GM11168 (cell line): ENCODE measurements at regions not wholly inside any gene's neighbourhood (a gene's known extent, or its start where the extent isn't known, plus 50 kb on each side); places are given as distances from the start of the nearest gene placed in this dataset.
"Not testable (repeated sequence)": the region's sequence is repeated elsewhere in the genome, so short reads cannot be mapped to it uniquely, and the experiment has no call there.

Source experiments
- in situ Hi-C: fragments of 300-500 bp; cut with MboI; formaldehyde crosslinking; loops from one replicate; pipeline ENCODE4 v1.12.0; 2022; ENCODE audit warnings: low sequenced_read_pairs; ENCODE audit not compliant: unreplicated experiment

DNA sequence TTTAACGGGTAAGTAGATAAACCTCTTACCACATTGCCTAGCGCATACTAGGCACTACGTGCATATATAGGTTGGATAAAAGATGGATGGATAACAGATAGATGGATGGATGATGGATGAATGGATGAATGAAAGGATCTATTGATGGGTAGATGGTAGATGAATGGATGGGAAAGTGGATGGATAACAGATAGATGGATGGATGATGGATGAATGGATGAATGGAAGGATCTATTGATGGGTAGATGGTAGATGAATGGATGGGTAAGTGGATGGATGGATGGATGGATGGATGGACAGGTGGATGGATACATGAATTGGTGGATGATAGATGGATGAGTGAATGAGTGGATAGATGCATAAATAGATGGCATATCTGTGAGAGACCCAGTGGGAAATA, 555.0 kb downstream of the MN1 start:
- in situ Hi-C loops, result no loop called here

- in situ Hi-C loops, result no loop called here
Observed at GRCh38 chr22:27247701-27248434, 553.7 kb downstream of the MN1 start.

DNA sequence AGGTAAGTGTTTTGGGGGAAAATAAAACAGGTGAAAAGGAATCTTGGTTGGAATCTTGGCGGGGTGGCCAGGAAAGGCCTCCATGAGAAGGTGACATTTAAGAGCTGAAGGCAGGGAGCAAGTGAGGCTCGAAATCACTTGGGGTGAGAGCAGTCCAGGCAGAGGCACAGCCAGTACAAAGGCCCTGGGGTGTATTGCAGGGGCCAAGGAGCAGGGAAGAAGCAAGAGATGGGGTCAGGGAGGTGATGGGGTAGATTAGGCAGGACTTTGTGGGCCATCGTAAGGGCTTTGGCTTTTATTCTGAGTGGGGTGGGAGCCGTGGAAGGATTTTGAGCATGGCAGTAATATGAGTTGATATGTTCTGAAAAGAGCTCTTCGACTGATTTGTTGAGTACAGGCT, 551.1 kb downstream of the MN1 start:
- in situ Hi-C loops, result no loop called here

GRCh38 chr22:27250886-27251285, 550.7 kb downstream of the MN1 start:
- in situ Hi-C loops, result no loop called here

GRCh38 chr22:27251563-27251962, 550.0 kb downstream of the MN1 start:
- in situ Hi-C loops, result no loop called here

- in situ Hi-C loops, result no loop called here
Observed at GRCh38 chr22:27252282-27253049, 549.1 kb downstream of the MN1 start.

- in situ Hi-C loops, result no loop called here
Observed at GRCh38 chr22:27253108-27253902, 548.3 kb downstream of the MN1 start.

GRCh38 chr22:27254063-27254462, 547.5 kb downstream of the MN1 start:
- in situ Hi-C loops, result not testable (repeated sequence)

- in situ Hi-C loops, result no loop called here
Observed at GRCh38 chr22:27255580-27255979, 546.0 kb downstream of the MN1 start.

DNA sequence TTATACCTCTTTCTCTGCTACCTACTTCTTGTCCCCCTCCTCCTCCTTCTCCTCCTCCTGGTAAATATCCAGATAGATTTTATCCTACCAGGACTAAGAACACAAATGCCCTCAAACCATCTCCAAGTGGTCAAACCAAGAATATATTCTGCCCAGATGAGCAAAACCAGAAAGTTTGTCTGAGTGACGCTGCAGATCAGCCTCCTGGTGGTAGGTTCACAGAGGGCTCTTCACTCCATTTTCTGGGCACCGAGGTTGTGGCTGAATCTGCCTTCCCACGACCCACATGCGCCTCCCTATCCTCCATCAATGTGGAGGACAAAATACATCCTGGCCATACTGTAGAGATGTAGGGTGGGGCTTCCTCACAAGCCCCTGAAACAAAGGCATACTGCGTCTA, 543.6 kb downstream of the MN1 start:
- in situ Hi-C loops, result no loop called here

DNA sequence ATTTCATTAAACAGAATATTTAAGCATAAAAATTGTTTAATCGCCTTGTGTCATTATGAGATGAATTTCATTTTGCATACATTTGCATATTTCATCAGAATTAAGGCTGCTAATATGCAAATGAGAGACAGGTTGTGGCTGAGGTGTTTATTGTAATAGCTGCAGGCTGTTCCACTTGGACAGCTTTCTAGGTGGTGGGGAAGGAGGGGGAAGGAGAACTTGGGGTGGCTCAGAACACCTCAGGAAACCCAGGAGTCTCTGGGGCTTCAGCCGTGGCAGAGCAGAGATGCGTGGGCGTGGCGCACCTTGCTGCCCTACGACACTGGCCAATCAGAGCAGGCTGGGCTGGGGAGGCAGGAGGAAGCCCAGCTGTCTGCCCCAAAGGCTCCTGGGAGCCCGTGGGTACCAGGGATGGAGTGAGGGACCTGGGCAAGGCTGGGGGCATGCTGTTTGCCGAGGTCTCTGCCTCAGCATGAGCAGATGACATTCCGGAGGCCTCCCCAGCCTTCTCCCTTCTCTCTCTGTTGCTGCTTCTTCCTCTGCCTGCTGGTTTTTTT, 542.9 kb downstream of the MN1 start:
- in situ Hi-C loops, result no loop called here

- in situ Hi-C loops, result no loop called here
Observed at GRCh38 chr22:27259433-27259832, 542.1 kb downstream of the MN1 start.

- in situ Hi-C loops, result no loop called here
Observed at GRCh38 chr22:27260087-27260698, 541.4 kb downstream of the MN1 start.

GRCh38 chr22:27262361-27262760, 539.2 kb downstream of the MN1 start:
- in situ Hi-C loops, result no loop called here

GRCh38 chr22:27264184-27264583, 537.4 kb downstream of the MN1 start:
- in situ Hi-C loops, result no loop called here

GRCh38 chr22:27267145-27267544, 534.4 kb downstream of the MN1 start:
- in situ Hi-C loops, result no loop called here

DNA sequence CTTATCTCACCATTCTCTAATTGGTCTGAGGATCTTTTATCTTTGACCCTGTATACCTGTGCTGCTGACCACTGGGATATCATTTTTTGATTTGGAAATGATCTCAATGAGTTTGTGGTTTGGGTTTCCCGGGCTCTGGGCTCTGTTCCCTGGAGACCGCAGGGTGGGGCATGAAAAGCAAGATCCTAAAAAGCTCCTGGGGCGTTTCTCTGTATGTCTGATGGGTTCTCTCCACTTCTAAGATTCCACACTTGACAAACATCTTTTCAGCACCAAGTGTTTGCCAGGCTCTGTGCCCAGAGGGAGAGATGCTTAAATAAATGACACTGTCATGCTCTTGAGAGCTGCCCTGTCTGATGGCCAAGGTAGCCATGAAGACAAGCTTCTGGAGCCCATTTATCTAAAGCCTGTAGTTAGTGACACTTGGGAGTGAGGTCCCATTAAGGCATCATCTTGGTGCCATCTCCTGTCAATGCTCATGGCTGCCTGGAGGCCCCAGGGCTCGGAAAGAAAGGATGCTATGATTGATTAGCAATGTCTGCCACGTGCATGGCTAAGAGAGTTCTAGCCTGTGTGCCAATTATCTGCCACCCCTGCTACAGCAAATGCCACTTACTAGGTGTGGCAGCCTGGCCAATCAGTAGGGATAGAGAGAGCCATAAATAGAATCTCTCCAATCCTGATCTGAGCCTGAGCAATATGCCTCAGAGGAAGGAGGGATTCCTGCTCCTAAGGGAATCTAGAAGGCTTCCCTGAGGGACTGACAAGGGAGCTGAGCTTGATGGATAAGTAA, 531.6 kb downstream of the MN1 start:
- in situ Hi-C loops, result no loop called here

DNA sequence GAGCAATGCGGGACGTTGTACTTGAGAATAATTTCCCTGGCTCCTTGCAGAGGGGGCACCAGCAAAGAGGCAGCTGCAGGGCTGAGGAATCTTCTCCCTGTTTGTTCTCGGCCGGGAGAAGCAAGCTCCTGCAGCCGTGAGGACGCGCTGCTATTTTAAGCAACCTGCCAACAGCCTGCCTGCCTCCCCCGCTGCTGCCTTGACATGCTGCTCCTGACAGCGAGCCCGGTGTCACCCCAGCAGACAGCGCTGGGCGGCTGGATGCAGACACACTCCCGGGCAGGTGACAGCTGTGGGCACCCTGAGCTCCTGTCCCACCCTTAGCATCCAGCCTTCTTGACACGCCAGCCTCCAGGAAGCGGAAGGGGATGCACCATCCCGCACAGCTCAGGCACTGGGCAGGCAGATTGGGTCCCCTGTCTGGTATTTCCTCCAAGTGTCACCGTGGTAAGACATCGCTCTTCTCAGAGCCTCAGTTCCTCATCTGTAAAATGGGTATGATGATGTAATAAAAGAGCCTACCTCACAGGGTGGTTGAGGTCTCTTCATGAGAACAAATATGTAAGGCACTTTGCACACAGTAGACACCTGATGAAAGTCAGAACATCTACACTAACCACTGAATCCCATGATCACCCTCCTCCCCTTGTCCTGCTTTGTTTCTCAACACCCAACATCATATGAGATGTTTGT, 530.6 kb downstream of the MN1 start:
- in situ Hi-C loops, result no loop called here

- in situ Hi-C loops, result no loop called here
Observed at GRCh38 chr22:27273436-27273835, 528.1 kb downstream of the MN1 start.
